ENCODE measurements at regions not wholly inside any gene's neighbourhood (a gene's known extent, or its start where the extent isn't known, plus 50 kb on each side); places are given as distances from the start of the nearest gene placed in this dataset.

DNA sequence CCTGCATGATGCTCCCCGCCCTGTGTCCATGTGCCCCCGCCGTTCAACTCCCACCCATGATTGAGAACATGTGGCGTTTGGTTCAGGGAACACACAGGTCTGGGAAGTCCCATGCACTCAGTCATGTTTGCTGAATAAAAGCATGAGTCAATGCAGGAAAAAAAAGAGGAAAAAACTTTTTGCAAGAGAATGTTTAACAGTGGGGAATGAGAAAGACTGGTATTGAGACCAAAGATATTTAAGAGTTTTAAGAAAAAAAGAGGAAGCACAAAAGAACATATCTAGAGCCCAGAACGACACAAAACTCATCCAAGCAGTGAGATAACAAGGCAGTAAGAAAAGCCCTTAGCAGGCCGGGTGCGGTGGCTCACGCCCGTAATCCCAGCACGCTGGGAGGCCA, 279.2 kb upstream of the THSD7B start:
- Histone ChIP-seq H3K27ac (ENCODE audit: low read length) (no peak overlapping the region), H3K4me3 (ENCODE audit: low read length in 2 of 2) (no peak overlapping the region), H3K9ac (ENCODE audit: low read length in 2 of 2) (no peak overlapping the region), H3K4me1 (ENCODE audit: control insufficient read depth, insufficient read depth, low read length) (no peaks in the 10 kb centered on the region), H3K27me3 (ENCODE audit: control insufficient read depth in 1 of 2, insufficient read depth in 2 of 2, low read length in 2 of 2) (peaks cover 0 to 2% of the 10 kb centered on the region in 2 donors), H3K9me3 (ENCODE audit: control insufficient read depth in 2 of 2, low read length in 2 of 2) (no peaks in the 10 kb centered on the region), H3K36me3 (ENCODE audit: control insufficient read depth in 2 of 2, insufficient read depth in 2 of 2, low read length in 2 of 2) (no peaks in the 10 kb centered on the region)

DNA sequence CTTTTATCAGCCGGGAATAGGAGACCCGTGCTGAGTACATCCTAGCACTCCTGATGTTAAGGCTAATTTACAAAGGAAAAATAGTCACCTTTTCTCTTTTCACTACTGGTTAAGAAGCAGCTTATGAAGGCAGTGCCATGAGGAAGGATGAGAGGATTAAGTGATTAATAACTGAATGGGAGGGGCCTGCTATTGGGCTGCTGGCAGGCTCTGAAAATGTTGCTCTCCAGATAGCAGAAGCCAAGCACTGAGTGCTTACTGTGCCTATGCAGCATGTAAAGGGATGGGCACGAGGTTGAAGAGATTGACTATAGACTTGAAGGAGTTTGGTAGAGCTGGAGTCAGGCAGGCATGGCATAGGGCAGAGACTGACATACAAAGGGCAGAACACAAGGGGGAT, 282.4 kb upstream of the THSD7B start:
- Histone ChIP-seq H3K27ac (ENCODE audit: low read length) (no peak overlapping the region), H3K4me3 (ENCODE audit: low read length in 2 of 2) (no peak overlapping the region), H3K4me1 (ENCODE audit: control insufficient read depth, insufficient read depth, low read length) (no peaks in the 10 kb centered on the region), H3K36me3 (ENCODE audit: control insufficient read depth in 2 of 2, insufficient read depth in 2 of 2, low read length in 2 of 2) (no peaks in the 10 kb centered on the region), H3K27me3 (ENCODE audit: control insufficient read depth in 1 of 2, insufficient read depth in 2 of 2, low read length in 2 of 2) (peaks cover 0 to 2% of the 10 kb centered on the region in 2 donors), H3K9me3 (ENCODE audit: control insufficient read depth in 2 of 2, low read length in 2 of 2) (no peaks in the 10 kb centered on the region), H3K9ac (ENCODE audit: low read length in 2 of 2) (no peak overlapping the region)

DNA sequence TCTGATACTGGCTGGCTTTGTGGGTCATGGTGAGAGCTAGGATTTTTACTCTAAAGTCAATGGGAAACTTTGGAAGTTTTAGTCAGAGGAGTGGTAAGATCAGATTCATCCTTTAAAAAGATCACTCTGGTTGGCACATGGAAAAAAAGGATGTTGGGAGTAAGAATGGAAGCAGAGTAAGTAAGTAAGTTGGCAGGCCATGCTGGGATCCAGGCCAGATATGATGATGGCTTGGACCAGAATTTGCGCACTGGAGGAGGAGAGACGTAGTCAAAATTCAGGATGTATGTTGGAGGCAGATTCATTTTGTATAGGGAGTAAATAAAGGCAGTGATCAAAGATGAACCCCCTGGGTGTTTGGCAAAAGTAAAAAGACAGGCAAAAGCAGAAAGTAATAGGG, 283.3 kb upstream of the THSD7B start:
- Histone ChIP-seq H3K27ac (ENCODE audit: low read length) (no peak overlapping the region), H3K36me3 (ENCODE audit: control insufficient read depth in 2 of 2, insufficient read depth in 2 of 2, low read length in 2 of 2) (no peaks in the 10 kb centered on the region), H3K27me3 (ENCODE audit: control insufficient read depth in 1 of 2, insufficient read depth in 2 of 2, low read length in 2 of 2) (peaks cover 0 to 2% of the 10 kb centered on the region in 2 donors), H3K9me3 (ENCODE audit: control insufficient read depth in 2 of 2, low read length in 2 of 2) (no peaks in the 10 kb centered on the region), H3K4me3 (ENCODE audit: low read length in 2 of 2) (no peak overlapping the region), H3K9ac (ENCODE audit: low read length in 2 of 2) (no peak overlapping the region), H3K4me1 (ENCODE audit: control insufficient read depth, insufficient read depth, low read length) (no peaks in the 10 kb centered on the region)

DNA sequence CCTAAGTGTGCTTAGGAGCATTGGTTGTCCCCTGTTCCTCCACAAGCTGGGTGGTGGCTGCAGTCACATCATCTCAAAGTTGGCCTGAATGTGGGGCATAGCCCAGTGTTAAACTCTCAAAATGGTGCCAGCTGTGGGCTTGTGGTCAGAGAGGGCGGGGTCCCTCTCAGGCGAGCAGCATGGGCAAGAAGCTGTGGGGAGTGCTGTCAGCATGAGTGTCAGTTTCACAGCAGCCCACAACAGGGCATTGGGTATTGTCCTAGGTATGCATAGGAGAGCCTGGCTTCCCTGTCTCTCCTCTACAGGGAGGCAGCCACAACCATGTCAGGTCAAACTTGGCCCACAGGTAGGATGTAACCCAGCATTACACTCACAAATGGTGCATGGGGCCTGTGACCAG, 285.6 kb upstream of the THSD7B start:
- no peak overlapping the region for H3K9ac ChIP-seq (ENCODE audit: low read length in 2 of 2)
- H3K36me3 ChIP-seq (ENCODE audit: control insufficient read depth in 2 of 2, insufficient read depth in 2 of 2, low read length in 2 of 2): no peaks in the 10 kb centered on the region
- peaks cover 0 to 2% of the 10 kb centered on the region in 2 donors for H3K27me3 ChIP-seq (ENCODE audit: control insufficient read depth in 1 of 2, insufficient read depth in 2 of 2, low read length in 2 of 2)
- no peak overlapping the region for H3K4me3 ChIP-seq (ENCODE audit: low read length in 2 of 2)
- H3K27ac ChIP-seq (ENCODE audit: low read length): no peak overlapping the region
- H3K4me1 ChIP-seq (ENCODE audit: control insufficient read depth, insufficient read depth, low read length): no peaks in the 10 kb centered on the region
- no peaks in the 10 kb centered on the region for H3K9me3 ChIP-seq (ENCODE audit: control insufficient read depth in 2 of 2, low read length in 2 of 2)

DNA sequence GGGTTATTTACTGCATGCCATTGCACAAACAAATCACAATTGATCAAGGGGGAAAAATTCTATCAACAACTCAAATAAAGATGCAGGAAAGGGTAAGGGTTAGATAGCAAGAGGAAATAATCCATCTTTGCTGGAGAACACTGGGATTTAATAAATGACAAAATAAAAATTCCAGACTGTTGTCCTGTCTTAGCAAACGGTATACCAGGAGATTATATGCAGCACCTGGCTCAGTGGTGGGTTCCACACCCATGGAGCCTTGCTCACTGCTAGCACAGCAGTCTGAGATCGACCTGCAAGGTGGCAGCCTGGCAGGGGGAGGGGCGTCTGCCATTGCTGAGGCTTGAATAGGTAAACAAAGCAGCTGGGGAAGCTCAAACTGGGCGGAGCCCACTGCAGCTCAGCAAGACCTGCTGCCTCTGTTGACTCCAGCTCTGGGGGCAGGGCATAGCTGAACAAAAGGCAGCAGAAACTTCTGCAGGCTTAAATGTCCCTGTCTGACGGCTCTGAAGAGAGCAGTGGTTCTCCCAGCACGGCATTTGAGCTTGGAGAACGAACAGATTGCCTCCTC, 296.5 kb upstream of the THSD7B start:
- peaks cover 0 to 2% of the 10 kb centered on the region in 2 donors for H3K9me3 ChIP-seq (ENCODE audit: control insufficient read depth in 2 of 2, low read length in 2 of 2)

DNA sequence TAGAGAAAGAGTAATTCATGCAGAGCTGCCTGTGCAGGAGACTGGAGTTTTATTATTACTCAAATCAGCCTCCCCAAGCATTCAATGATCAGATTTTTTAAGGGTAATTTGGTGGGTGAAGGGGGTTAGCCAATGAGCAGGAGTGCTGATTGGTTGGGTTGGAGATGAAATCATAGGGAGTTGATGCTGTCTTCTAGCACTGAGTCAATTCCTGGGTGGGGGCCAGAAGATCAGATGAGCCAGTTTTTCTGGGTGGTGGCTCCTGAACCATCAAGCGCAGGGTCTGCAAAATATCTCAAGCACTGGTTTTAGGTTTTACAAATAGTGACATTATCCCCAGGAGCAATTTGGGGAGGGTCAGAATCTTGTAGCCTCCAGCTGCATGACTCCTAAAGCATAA, 312.8 kb upstream of the THSD7B start:
- Histone ChIP-seq H3K36me3 (ENCODE audit: control insufficient read depth in 2 of 2, insufficient read depth in 2 of 2, low read length in 2 of 2) (no peaks in the 10 kb centered on the region), H3K27me3 (ENCODE audit: control insufficient read depth in 1 of 2, insufficient read depth in 2 of 2, low read length in 2 of 2) (peaks cover 0 to 2% of the 10 kb centered on the region in 2 donors), H3K4me1 (ENCODE audit: control insufficient read depth, insufficient read depth, low read length) (no peaks in the 10 kb centered on the region)

More for the DNA sequence above, 296.5 kb upstream of the THSD7B start:
- H3K4me1 ChIP-seq (ENCODE audit: control insufficient read depth, insufficient read depth, low read length): no peaks in the 10 kb centered on the region
- H3K4me3 ChIP-seq (ENCODE audit: low read length in 2 of 2): no peak overlapping the region
- H3K27me3 ChIP-seq (ENCODE audit: control insufficient read depth in 1 of 2, insufficient read depth in 2 of 2, low read length in 2 of 2): no peaks in the 10 kb centered on the region
- no peaks in the 10 kb centered on the region for H3K36me3 ChIP-seq (ENCODE audit: control insufficient read depth in 2 of 2, insufficient read depth in 2 of 2, low read length in 2 of 2)
- no peak overlapping the region for H3K9ac ChIP-seq (ENCODE audit: low read length in 2 of 2)
- no peak overlapping the region for H3K27ac ChIP-seq (ENCODE audit: low read length)

DNA sequence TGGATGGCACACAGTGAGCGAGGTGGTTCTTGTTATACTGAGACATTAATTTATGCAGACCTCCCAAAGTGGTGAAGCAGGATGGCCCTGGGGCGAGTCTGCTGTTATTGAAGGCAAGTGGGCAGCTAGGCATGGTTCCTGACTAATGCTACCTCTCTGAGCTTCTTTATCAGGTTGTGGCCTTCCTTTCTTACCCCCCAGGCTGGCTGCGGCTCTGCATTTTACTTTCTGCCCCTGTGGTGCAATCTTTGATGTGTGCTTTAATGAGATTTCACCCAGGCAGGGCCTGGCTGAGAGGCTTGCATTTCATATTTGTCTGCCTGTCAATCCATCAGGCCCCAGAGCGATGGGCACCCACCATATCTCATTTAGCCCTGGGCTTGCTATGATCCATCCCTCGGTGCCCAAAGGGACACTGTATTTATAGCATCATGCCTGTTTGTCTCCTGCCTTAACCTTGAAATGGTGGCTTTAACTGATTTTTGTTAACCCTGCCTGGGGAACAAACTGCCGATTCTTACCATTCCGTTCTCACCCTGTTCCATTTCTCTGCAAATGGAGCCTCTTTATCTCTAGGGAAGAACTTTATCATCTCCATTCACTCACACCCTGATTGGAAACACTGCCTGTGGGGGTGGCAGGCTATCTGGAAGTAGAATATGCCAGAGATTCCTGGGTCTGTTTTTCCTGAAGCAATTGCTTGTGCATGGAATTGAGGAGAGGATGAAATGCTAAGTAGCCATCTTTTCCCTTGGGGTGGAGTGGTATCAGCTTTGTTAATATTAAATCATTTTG, 316.2 kb upstream of the THSD7B start:
- no peak overlapping the region for H3K4me3 ChIP-seq (ENCODE audit: low read length in 2 of 2)
- no peaks in the 10 kb centered on the region for H3K36me3 ChIP-seq (ENCODE audit: control insufficient read depth in 2 of 2, insufficient read depth in 2 of 2, low read length in 2 of 2)
- H3K27me3 ChIP-seq (ENCODE audit: control insufficient read depth in 1 of 2, insufficient read depth in 2 of 2, low read length in 2 of 2): peaks cover 0 to 5% of the 10 kb centered on the region in 2 donors
- no peaks in the 10 kb centered on the region for H3K4me1 ChIP-seq (ENCODE audit: control insufficient read depth, insufficient read depth, low read length)
- H3K9ac ChIP-seq (ENCODE audit: low read length in 2 of 2): no peak overlapping the region
- no peaks in the 10 kb centered on the region for H3K9me3 ChIP-seq (ENCODE audit: control insufficient read depth in 2 of 2, low read length in 2 of 2)
- no peak overlapping the region for H3K27ac ChIP-seq (ENCODE audit: low read length)

More for the DNA sequence above, 312.8 kb upstream of the THSD7B start:
- Histone ChIP-seq H3K9ac (ENCODE audit: low read length in 2 of 2) (no peak overlapping the region), H3K9me3 (ENCODE audit: control insufficient read depth in 2 of 2, low read length in 2 of 2) (no peaks in the 10 kb centered on the region), H3K4me3 (ENCODE audit: low read length in 2 of 2) (no peak overlapping the region), H3K27ac (ENCODE audit: low read length) (no peak overlapping the region)

DNA sequence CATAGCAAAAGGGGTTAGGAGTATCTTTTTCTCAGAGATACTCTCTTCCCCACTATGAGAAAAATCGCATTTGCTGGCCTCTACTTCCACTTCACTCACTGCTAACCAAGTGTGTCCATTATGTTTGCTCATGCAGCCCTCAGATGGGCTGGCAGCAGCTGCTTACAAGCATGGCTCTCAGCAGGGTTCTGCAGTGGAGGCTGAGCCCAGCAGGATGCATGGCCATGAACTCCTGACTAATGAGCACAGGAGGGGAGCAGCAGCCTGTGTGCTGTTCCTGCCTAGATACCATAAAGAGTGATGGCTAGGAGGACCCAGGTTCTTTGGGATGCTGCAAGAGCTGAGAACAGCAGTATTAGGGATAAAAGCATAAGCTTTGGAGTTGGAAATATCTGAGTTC, 316.9 kb upstream of the THSD7B start:
- H3K27ac ChIP-seq (ENCODE audit: low read length): no peak overlapping the region
- H3K36me3 ChIP-seq (ENCODE audit: control insufficient read depth in 2 of 2, insufficient read depth in 2 of 2, low read length in 2 of 2): no peaks in the 10 kb centered on the region
- peaks cover 0 to 5% of the 10 kb centered on the region in 2 donors for H3K27me3 ChIP-seq (ENCODE audit: control insufficient read depth in 1 of 2, insufficient read depth in 2 of 2, low read length in 2 of 2)
- no peak overlapping the region for H3K9ac ChIP-seq (ENCODE audit: low read length in 2 of 2)
- H3K4me1 ChIP-seq (ENCODE audit: control insufficient read depth, insufficient read depth, low read length): no peaks in the 10 kb centered on the region
- no peak overlapping the region for H3K4me3 ChIP-seq (ENCODE audit: low read length in 2 of 2)
- no peaks in the 10 kb centered on the region for H3K9me3 ChIP-seq (ENCODE audit: control insufficient read depth in 2 of 2, low read length in 2 of 2)

DNA sequence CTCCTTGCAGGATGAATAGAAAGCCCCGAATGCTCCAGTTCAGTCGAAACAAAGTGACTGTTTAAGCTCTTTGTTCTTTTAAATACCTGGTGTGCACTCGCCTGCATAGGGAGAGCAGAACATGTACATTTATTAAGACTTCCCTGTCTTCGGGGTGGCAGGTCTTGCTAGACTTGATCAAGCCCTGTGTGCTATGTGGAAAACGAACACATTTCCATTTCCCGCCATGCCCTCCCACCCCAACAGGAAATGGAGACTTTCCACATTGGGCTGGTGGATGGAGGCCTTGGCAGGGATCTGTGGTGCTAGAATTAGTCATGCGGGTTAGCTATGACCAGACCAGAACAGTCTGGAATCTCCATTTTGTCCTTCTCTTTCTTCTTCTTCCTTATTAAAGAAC, 321.0 kb upstream of the THSD7B start:
- Histone ChIP-seq H3K4me3 (ENCODE audit: low read length in 2 of 2) (no peak overlapping the region), H3K4me1 (ENCODE audit: control insufficient read depth, insufficient read depth, low read length) (no peaks in the 10 kb centered on the region), H3K27me3 (ENCODE audit: control insufficient read depth in 1 of 2, insufficient read depth in 2 of 2, low read length in 2 of 2) (peaks cover 0 to 5% of the 10 kb centered on the region in 2 donors), H3K9me3 (ENCODE audit: control insufficient read depth in 2 of 2, low read length in 2 of 2) (no peaks in the 10 kb centered on the region), H3K36me3 (ENCODE audit: control insufficient read depth in 2 of 2, insufficient read depth in 2 of 2, low read length in 2 of 2) (no peaks in the 10 kb centered on the region), H3K9ac (ENCODE audit: low read length in 2 of 2) (no peak overlapping the region), H3K27ac (ENCODE audit: low read length) (no peak overlapping the region)

DNA sequence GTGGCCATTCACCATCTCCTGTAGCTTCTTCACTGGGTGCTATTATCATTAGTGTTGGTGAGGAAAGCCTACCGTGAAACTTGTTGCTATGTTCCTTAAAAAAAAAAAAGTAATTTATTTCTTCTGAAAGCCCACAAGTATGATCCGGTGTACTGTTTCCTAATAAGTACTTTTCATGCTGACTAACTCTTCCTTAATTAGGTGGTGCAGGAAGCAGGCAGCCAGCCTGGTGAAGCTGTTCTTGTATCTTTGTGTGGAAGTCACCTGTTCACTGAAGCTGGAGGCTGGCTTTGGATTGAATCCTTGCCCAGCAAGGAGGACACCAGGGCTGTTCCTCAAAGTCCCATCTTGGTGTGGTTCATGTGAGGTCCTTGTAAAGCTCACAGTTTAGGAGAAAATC, 321.7 kb upstream of the THSD7B start:
- no peaks in the 10 kb centered on the region for H3K9me3 ChIP-seq (ENCODE audit: control insufficient read depth in 2 of 2, low read length in 2 of 2)
- H3K36me3 ChIP-seq (ENCODE audit: control insufficient read depth in 2 of 2, insufficient read depth in 2 of 2, low read length in 2 of 2): no peaks in the 10 kb centered on the region
- no peaks in the 10 kb centered on the region for H3K4me1 ChIP-seq (ENCODE audit: control insufficient read depth, insufficient read depth, low read length)
- H3K4me3 ChIP-seq (ENCODE audit: low read length in 2 of 2): no peak overlapping the region
- H3K27me3 ChIP-seq (ENCODE audit: control insufficient read depth in 1 of 2, insufficient read depth in 2 of 2, low read length in 2 of 2): peaks cover 0 to 5% of the 10 kb centered on the region in 2 donors
- no peak overlapping the region for H3K9ac ChIP-seq (ENCODE audit: low read length in 2 of 2)
- H3K27ac ChIP-seq (ENCODE audit: low read length): no peak overlapping the region

All from stomach smooth muscle (tissue), 2 donors.